Kasumi-1 (cell line): ENCODE measurements at regions not wholly inside any gene's neighbourhood (a gene's known extent, or its start where the extent isn't known, plus 50 kb on each side); places are given as distances from the start of the nearest gene placed in this dataset.
"Not testable (repeated sequence)": the region's sequence is repeated elsewhere in the genome, so short reads cannot be mapped to it uniquely, and the experiment has no call there.

Experiments used
- DNase-seq, 2 experiments: peaks; one replicate each; lab custom pipeline; 2025; lab: John Stamatoyannopoulos, UW

- no peak for DNase-seq
These were observed 103.0 kb upstream of the RAP1B start for GRCh38 chr12:68507657-68508056.

GRCh38 chr12:68508576-68508975 lies 102.1 kb upstream of the RAP1B start:
- no peak for DNase-seq

- no peak for DNase-seq
These were observed 101.5 kb upstream of the RAP1B start for GRCh38 chr12:68509242-68509641.

- DNase-seq, result no peak
These were observed 100.3 kb upstream of the RAP1B start for GRCh38 chr12:68510397-68510796.

- DNase-seq, result no peak
These were observed 95.8 kb upstream of the RAP1B start for GRCh38 chr12:68514807-68515411.

- no peak for DNase-seq
These were observed 94.9 kb upstream of the RAP1B start for GRCh38 chr12:68515793-68516192.

GRCh38 chr12:68521321-68521839 lies 89.3 kb upstream of the RAP1B start:
- DNase-seq, result no peak

- DNase-seq, result no peak
These were observed 88.7 kb upstream of the RAP1B start for GRCh38 chr12:68521848-68522502.

GRCh38 chr12:68529466-68529865 lies 81.2 kb upstream of the RAP1B start:
- DNase-seq, result no peak

- DNase-seq, result no peak
These were observed 80.8 kb upstream of the RAP1B start for GRCh38 chr12:68529869-68530268.

- DNase-seq, result no peak
These were observed 80.4 kb upstream of the RAP1B start for GRCh38 chr12:68530299-68530698.

- DNase-seq, result no peak
These were observed 79.7 kb upstream of the RAP1B start for GRCh38 chr12:68530965-68531364.

- DNase-seq, result no peak
These were observed 78.4 kb upstream of the RAP1B start for GRCh38 chr12:68532204-68532886.

- DNase-seq, result no peak
These were observed 77.8 kb upstream of the RAP1B start for GRCh38 chr12:68532887-68533248.

- no peak for DNase-seq
These were observed 76.6 kb upstream of the RAP1B start for GRCh38 chr12:68534108-68534507.

- no peak for DNase-seq
These were observed 73.7 kb upstream of the RAP1B start for GRCh38 chr12:68536885-68537485.

GRCh38 chr12:68537571-68537970 lies 73.1 kb upstream of the RAP1B start:
- DNase-seq, result no peak

- peak; percentile 25 to 29 for DNase-seq
These were observed 71.7 kb upstream of the RAP1B start for GRCh38 chr12:68538726-68539614.

- no peak for DNase-seq
These were observed 71.1 kb upstream of the RAP1B start for GRCh38 chr12:68539615-68539952.

- DNase-seq, result not testable (repeated sequence)
These were observed 69.9 kb upstream of the RAP1B start for GRCh38 chr12:68540768-68541167.

- not testable (repeated sequence) for DNase-seq
These were observed 63.4 kb upstream of the RAP1B start for GRCh38 chr12:68547318-68547717.
